HCT116 (cell line): ENCODE measurements at regions not wholly inside any gene's neighbourhood (a gene's known extent, or its start where the extent isn't known, plus 50 kb on each side); places are given as distances from the start of the nearest gene placed in this dataset.

Source experiments
- ATF3 ChIP-seq: IDR thresholded peaks from 2 replicates; pipeline ENCODE4 v1.6.1; 2012
- CBX3 ChIP-seq: IDR thresholded peaks from 2 replicates; pipeline ENCODE4 v1.6.1; 2012; ENCODE audit warnings: low read depth
- CTCF ChIP-seq, 3 experiments: fragments of 200-600 bp in 1 of 3; sonication (generic) in 1 of 3; IDR thresholded peaks in 2 of 3; conservative IDR thresholded peaks in 1 of 3; 2 replicates each; pipeline ENCODE4 v1.5.1; 2012 to 2017; ENCODE audit warnings: low read depth in 2 of 3, low read length in 2 of 3, antibody characterized with exemption in 1 of 3, borderline replicate concordance in 1 of 3, control low read depth in 1 of 3, mild to moderate bottlenecking in 1 of 3, mixed read lengths in 1 of 3, mixed run types in 1 of 3, moderate library complexity in 1 of 3; ENCODE audit not compliant: insufficient read depth in 1 of 3
- EZH2 ChIP-seq: fragments of 200-600 bp; sonication (generic); IDR thresholded peaks from 2 replicates; pipeline ENCODE4 v1.6.1; 2017; ENCODE audit warnings: antibody characterized with exemption, mixed run types
- EZH2phosphoT487 ChIP-seq: fragments of 200-600 bp; IDR thresholded peaks from 2 replicates; pipeline ENCODE4 v1.6.1; 2018; ENCODE audit warnings: antibody characterized with exemption, borderline replicate concordance
- MAX ChIP-seq: IDR thresholded peaks from 2 replicates; pipeline ENCODE4 v1.6.1; 2012
- POLR2A ChIP-seq: IDR thresholded peaks from 2 replicates; pipeline ENCODE4 v1.7.0; 2011; ENCODE audit warnings: borderline replicate concordance; ENCODE audit not compliant: insufficient read depth, insufficient read length; ENCODE audit errors: extremely low read depth
- POLR2AphosphoS5 ChIP-seq: IDR thresholded peaks from 2 replicates; pipeline ENCODE4 v1.6.1; 2011; ENCODE audit warnings: mild to moderate bottlenecking, low read depth, low read length, moderate library complexity
- RAD21 ChIP-seq: IDR thresholded peaks from 2 replicates; pipeline ENCODE4 v1.6.1; 2012; ENCODE audit warnings: low read depth, mild to moderate bottlenecking
- SIN3A ChIP-seq: IDR thresholded peaks from 2 replicates; pipeline ENCODE4 v1.6.1; 2012; ENCODE audit warnings: low read depth
- ZFX ChIP-seq: fragments of 450-650 bp; IDR thresholded peaks from 2 replicates; pipeline ENCODE4 v1.6.1; 2017

DNA sequence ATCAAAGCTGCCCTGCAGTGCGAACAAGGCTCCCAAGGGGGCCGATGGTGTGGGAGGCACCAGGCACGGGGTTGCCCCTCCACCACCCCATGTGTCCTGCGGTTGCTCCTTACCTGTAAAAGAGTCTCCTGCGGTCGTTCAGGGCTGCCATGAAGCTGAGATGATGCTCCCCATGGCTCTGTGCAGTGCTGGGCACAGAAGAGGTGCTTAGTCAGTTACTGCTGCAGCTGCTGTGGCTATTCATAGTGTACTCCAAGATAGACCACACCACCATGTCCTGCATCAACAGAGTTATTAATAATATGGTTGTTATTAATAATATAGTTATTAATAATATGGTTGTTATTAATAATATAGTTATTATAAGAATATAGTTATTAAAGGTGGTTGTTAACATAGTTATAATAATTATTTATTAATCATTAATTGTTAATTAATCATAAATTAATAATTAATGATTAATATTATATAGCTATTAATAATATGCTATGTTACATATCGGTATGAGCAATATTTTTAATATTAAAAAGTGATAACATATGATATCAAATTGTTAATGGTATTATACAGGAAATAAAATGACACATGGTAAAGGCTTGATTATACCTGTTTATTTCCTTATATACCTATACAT, 97.0 kb upstream of the PFKP start:
- no peak for TF ChIP-seq CTCF (IDR thresholded peaks at IDR 0.05 in 2 of 3, conservative IDR thresholded peaks at IDR 0.05 in 1 of 3; ENCODE audit: borderline replicate concordance in 1 of 3, insufficient read depth in 1 of 3, low read depth in 2 of 3, low read length in 2 of 3)
- TF ChIP-seq POLR2AphosphoS5 = no peak
- TF ChIP-seq RAD21 = no peak
- TF ChIP-seq EZH2 = no peak
- no peak for TF ChIP-seq EZH2phosphoT487
- no peak for TF ChIP-seq ATF3
- TF ChIP-seq POLR2A = no peak
- no peak for TF ChIP-seq MAX
- no peak for TF ChIP-seq ZFX
- TF ChIP-seq CBX3 = no peak
- TF ChIP-seq SIN3A = no peak
